NOMO-1 (cell line): ENCODE measurements at regions not wholly inside any gene's neighbourhood (a gene's known extent, or its start where the extent isn't known, plus 50 kb on each side); places are given as distances from the start of the nearest gene placed in this dataset.
A peak's percentile ranks its signal among the peaks of the same experiment; 100 is the strongest.
"Not testable (repeated sequence)": the region's sequence is repeated elsewhere in the genome, so short reads cannot be mapped to it uniquely, and the experiment has no call there.

Experiments used
- DNase-seq, 2 experiments: peaks; one replicate each; lab custom pipeline; 2025; ENCODE audit not compliant: unreplicated experiment in 2 of 2; lab: John Stamatoyannopoulos, UW

DNA sequence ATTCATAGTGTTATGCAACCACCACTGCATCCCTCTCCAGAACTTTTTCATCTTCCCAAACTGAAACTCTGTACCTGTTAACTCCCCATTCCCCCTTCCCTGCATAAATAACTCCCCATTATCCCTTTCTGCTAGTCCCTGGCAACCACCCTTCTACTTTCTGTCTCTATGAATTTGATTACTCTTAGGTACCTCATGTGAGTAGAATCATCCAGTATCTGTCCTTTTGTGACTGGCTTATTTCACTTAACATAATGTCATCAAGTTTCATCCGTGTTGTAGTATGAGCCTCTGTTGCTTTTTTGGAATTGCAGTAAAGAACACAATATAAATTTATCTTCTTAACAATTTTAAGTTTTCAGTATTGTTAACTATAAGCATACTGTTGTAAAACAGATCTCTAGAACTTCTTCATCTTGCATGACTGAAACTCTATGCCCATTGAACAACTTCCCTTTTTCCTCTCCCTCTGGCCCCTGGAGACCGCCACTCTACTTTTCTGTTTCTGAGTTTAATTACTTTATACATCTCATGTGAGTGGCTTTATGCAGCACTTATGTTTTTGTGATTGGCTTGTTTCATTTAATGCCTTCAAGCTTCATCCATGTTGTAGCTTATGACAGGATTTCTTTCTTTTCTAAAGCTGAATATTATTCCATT, 87.3 kb upstream of the ABCC4 start:
- peak; percentile 43 to 65 for DNase-seq

DNA sequence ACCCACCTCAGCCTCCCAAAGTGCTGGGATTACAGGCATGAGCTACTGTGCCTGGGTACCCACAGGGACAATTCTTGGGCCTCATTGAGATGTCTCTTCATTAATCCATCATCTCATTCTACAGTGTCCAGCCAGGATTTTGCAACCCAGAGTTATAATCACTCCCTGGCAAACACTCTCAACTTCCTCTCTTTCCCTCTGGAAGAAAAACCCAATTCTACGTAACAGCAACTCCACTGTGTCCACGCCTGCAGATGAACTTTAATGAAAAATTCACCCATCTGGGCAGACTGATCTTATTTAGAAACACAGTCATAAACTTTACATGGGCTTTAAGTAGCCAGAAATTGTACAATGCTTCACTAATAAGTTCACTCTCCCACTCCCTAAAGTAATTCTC, 90.1 kb upstream of the ABCC4 start:
- DNase-seq, result no peak

DNA sequence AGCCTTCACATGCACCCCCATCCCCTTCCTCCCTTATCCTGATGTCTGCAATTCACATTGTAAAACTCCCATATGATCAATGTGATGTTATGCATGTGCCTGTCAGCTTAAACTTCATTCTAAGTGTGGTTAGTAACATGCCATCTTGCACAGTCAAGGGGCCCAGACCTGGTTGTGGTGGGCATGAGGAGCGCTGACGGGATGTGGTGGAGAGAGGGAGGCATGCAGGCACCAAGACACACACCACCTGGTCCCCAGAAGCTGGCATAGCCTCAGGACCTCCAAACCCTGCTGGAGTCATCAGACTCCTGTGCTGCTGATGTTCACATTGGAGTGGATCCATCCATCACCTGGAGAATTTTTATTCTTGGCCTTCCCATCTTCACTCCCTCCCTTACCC, 90.5 kb upstream of the ABCC4 start:
- DNase-seq, result no peak

DNA sequence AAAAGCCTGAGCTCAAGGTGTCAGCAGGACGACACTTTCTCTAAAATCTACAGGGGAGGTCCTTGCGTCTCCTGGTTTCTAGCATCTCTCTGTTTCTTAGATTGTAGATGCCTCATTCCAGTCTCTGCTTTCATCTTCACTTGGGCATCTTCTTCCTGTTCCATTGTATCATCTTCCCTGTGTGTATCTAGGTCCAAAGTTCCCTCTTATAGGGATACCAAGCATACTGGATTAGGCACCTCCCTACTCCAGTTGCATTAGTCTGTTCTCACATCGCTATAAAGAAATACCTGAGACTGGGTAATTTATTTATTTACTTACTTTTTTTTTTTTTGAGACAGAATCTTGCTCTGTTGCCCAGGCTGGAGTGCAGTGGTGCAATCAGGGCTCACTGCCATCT, 91.3 kb upstream of the ABCC4 start:
- no peak for DNase-seq

DNA sequence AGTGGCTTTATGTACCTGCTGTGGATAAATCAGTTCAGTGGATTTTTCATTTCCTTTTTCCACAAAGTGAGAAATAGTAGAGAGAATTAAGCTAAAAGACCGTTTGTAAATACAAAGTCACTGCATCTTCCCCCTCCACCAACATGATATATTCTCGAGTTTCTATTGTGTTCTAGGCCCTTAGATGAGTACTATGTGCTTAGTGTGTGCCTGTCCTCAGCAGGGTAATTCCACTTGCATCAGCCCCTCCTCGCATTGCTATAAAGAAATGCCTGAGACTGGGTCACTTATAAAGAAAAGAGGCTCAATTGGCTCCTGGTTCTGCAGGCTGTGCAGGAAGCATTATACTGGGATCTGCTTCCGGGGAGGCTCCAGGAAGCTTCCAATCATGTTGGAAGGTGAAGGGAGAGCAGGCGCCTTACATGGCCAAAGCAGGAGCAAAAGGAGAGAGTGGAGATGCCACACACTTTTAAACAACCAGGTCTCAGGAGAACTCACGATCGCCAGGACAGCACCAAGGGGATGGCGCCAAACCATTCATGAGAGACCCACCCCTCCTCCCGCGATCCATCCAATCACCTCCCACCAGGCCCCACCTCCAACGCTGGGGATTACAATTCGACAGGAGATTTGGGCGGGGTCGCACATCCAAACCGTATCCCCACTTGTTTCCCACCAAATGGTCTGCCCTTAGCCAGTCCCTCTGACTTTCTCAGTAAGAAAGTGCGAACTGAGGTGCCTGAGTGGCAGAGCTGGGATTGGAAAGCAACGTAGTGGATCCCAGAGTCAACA, 102.3 kb upstream of the ABCC4 start:
- DNase-seq, result no peak

DNA sequence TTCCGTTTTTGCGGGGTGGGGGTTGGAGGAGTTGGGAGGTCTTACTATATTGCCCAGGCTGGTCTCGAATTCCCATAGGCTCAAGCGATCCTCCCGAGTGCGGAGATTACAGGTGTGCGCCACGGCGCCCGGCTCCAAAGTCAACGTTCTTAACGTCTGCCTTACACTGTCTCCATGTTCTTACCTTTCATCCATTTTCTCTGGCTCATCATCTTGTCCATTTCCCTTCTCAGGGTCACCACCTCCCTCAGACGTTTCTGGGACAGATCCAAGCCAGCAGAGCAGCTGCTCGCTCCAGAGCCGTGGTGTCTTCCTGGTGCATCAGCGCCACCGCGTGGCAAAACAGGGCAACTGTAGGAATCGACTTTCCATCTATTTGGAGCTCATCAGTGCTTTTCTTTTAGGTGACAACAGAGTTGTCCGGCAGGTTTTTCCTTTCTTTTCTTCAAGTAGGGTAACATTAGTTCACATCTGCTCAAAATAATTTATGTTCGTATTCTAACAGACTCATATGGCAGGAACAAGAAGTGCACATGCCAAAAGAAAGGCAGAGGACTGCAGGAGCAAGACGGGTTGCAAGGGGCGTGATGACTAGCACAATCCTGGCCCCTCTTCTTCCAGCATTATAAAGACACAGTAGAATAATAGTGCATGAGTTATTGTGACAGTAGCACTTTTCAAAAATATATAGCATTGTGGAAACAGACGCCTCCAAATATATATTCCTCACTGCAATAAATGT, 103.1 kb upstream of the ABCC4 start:
- peak; percentile 23 to 53 for DNase-seq

DNA sequence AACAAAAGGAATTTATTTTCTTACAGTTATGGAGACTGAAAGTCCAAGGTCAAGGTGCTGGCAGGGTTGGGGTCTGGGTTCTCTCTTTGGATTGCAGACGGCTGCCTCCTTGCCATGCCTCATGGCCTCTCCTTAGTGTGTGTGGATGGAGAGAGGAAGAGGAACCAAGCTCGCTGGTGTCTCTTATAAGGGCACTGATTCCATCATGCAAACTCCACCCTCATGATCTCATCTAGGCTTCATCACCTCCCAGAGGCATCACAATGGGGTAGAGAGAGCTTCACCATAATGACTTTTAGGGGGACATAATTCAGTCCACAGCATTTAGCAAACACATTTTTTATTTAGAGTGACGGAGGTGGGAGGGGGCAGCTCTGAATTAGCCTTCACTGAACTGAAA, 104.9 kb upstream of the ABCC4 start:
- DNase-seq, result no peak

DNA sequence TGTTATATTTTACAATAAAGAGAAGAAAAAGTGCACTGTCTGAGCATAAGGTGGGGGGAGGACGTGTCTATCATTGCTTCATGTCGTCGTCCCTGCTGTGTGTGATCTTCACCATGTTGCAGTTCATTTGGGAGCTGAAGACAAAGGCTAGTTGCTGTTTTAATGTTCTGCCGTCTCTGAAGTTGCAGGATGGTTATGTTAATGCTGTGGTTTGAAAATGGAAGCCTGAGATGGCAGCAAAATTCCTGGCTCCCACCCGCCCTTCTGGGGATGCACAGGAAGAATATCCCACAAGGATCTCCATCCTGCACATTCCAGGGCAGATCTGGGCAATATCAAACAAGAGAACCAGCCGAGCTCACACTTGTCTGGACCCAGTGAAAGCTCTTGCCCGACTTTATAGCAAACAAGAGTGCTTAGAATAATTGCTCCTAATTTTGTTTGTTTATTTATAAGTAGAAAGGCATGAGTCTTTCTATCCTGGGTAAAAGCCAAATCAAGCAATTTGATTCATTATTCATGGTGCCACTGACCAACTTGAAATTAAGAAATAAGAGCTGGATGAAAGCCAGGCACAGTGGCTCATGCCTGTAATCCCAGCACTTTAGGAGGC, 110.3 kb upstream of the ABCC4 start:
- no peak for DNase-seq

DNA sequence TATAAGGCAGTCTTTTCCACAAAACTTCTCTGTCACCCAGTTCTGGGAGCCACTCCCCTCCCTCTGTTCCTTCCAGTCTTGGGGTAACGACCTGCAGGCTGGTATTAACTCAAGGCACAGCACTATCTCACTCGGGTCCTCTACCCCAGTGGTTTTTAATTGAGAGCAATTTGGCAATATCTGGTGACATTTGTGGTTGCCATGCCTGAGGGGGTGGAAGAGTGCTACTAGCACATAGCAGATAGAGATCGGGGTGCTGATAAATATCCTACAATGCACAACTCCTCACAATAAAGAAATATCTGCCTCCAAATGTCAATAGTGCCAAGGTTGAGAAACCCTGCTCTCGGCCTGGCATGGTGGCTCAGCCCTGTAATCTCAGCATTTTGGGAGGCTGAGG, 117.7 kb upstream of the ABCC4 start:
- no peak for DNase-seq

DNA sequence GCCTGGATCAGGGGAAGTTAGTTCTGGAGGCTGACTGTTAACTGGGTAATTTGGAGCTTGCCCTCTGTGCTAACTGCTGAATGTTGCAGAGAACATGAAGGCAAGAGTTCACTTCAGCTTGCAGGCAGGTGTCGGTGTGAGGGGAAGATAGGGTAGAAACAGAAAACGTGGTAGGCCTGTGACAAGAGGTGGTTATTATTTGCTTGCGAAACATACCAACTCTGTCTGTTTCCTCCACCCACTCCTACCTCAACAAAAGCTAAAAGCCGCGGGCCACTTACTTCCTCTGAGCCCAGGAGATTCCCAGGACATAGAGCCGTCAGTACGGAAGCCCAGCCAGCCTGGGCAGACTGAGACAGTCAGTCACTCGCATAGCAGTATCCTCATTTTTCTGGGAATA, 119.2 kb upstream of the ABCC4 start:
- peak; percentile 35 to 47 for DNase-seq

DNA sequence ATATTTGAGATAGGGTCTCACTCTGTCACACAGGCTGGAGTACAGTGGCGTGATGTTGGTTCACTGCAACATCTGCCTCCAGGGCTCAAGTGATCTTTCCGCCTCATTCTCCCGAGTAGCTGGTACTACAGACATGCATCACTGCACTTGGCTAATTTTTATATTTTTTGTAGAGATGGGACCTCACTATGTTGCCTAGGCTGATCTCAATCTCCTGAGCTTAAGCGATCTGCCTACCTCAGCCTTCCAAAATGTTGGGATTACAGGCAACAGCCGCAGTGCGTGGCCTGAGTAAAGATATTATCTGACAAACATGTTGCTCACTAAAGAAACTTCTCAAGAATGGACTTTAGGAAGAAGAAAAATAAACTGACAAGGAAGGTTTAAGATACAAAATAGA, 125.4 kb upstream of the ABCC4 start:
- no peak for DNase-seq

DNA sequence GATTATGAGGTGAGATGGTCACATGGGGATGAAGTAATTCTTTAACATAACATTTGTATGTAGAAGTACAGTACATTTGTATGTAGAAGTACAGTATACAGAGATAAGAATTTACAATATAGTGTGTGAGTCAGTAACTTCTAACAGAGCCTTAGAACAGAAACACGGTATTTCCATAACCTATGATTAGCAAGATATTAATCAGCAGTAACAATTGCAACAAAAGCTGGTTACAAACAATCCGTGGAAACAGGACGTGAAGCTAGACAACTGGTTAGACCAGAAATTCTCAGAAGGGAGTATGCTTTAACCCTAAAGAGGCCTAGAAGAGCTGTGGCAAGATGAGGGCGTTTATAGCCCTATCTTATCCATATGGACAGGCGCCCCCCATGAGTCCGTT, 122.0 kb upstream of the CLDN10 start:
- DNase-seq, result not testable (repeated sequence)

DNA sequence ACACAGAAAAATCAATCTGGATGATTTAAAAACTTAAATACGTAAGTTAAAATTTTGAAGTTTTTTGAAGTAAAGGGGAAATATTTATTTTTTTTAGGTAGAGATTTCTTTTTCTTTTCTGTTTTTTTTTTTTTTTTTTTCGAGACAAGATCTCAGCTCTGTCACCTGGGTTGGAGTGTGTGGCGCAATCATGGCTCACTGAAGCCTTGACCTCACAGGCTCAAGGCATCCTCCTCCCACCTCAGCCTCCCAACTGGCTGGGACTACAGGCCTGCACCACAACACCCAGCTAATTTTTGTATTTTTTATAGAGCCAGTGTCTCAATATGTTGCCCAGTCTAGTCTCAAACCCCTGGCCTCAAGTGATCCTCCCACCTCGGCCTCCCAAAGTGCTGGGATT, 120.4 kb upstream of the CLDN10 start:
- DNase-seq, result no peak

DNA sequence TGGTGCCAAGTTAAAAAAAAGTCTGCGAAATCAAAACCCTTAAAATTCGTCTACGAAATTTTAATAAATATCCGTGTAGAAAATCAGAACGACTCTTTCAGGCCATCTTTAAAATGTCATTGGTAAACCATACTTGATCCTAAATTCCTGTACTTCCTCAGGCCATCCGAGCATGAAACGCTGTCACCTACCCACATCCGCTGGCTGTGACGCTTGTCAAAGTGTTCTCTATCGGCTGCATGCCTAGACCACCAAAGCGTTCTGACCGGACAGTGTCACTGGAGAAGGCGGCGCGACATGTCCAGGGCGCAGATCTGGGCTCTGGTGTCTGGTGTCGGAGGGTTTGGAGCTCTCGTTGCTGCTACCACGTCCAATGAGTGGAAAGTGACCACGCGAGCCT, 119.0 kb upstream of the CLDN10 start:
- DNase-seq, result no peak

DNA sequence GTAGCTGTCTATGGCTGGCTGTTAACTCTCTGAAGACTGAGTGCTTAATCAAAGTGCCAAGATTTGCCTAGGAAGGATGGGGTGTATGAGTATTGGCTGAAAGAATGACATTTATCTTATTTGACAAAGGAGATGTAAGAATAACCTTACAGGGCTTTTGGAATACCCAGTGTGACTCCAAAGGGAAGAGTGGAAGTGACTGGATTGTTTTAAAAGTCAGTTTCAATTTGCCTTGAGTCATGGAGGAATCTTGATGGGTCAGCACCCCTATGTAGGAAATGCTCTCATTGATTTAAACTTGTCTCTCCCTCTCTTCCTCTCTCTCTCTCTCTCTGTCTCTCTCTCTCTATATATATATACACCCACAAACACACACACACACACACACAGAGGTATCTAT, 118.4 kb upstream of the CLDN10 start:
- DNase-seq, result no peak

DNA sequence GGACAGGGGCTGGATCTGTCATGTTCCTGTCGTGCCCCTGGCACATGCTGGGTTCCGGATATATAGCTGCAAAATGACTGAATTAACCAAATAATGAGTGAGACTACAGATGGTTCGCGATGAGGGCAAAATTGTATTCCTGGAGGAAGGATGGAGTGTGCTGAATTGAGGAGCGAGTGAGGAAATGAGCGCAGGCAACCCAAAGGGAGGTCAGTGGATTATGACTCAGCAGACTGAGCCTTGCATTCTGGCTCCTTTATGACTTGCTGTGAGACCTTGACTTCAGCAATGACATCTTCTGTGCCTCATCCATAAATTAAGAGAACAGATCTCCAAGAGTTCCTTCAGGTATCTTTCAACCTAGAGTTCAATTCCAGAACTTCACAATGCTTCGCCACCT, 115.0 kb upstream of the CLDN10 start:
- DNase-seq, result no peak

DNA sequence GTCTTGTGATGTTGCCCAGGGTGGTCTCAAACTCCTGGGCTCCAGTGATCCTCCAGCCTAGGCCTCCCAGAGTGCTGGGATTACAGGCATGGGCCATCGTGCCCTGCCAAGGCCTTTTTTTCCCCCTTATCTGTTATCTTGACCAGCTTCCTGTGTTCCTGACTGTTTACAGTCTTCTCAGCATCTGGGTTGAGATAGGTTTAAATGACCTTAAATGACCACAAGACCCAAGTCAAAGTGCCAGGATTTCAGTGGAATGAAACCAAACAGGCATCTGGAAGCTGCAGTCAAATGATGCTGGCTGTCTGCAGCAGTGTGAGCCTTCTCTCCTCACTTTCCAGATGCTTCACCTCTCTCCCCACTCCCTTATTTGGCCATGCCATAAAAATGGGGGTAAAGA, 114.2 kb upstream of the CLDN10 start:
- no peak for DNase-seq

DNA sequence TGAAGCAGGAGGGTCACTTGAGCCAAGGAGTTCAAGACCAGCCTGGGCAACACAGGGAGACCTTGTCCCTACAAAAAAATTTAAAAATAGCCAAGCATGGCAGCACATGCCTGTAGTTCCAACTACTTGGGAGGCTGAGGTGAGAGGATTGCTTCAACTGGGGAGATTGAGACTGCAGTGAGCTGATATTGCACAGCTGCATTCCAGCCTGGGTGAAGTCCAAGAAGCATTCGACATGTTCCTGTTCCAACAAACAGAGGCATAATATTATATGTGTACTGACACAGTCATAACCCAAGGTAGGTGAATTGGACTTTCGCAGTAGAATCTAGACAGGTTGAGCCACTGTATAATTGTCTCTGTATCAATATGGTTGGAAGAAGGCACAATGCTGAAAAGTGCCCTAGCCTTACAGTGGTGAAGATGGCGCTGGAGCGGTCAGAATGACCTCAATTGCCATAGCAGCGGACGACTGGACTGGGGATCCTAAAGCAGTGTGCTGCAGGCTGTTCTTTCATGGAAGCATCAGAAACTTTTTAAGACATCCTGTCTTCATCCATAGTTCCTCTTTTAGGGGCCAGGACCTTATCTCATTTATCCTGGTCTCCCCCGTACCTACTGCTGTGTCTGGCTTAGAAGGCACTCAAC, 112.0 kb upstream of the CLDN10 start:
- DNase-seq, result no peak

DNA sequence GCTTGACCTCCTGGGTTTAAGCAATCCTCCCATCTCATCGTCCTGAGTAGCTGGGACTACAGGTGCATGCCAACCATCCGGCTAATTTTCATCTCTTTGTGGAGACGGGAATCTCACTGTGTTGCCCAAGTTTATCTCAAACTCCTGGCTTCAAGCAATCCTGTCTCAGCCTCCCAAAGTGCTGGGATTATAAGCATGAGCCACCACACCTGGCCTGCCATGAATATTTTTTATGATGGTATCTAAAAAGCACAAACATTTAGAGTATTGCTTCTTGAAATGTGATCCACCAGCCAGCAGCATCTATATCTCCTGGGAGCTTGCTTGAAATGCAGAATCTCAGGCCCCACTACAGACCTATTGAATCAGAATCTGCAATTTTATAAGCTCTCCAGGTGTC, 111.2 kb upstream of the CLDN10 start:
- DNase-seq, result no peak

DNA sequence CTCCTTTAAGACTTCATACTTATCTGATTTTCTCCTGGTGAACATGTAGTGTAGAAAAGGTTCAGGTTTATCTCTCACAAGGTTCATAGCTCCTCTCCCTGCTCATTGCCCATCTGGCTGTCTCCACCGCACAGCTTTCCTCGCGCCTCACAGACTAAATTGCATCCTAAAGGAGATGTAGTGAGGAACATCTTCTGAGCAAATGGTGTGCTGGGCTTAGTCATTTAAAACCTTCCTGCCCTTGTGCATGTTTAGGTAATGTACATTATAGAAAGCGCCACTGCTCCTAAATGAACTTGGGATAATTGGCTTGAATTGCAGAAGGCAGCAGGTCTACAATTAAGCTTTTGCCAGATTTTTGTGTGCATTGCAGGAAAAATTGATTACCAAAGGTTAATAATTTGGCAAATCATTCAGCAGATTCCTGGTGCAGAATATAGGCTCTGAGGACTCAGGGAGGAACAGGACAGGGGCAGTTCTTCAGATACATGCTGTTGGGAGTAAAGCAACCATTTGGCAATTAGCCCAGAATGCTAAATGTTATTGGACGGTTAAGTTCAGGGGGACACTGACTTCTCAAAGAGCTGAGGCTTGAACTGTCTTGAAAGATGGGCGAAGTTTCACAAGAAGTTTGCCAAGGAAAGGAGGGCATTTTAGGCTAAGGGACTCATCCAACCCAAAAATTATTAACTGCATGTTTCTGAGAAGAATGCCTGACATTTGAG, 108.4 kb upstream of the CLDN10 start:
- no peak for DNase-seq
